SW480 (cell line): ENCODE measurements at regions not wholly inside any gene's neighbourhood (a gene's known extent, or its start where the extent isn't known, plus 50 kb on each side); places are given as distances from the start of the nearest gene placed in this dataset.
A peak's percentile ranks its signal among the peaks of the same experiment; 100 is the strongest.

Experiments
- DNase-seq: peaks from one replicate; pipeline ENCODE4 v3.0.0-alpha.2; 2016; ENCODE audit warnings: low spot score

DNA sequence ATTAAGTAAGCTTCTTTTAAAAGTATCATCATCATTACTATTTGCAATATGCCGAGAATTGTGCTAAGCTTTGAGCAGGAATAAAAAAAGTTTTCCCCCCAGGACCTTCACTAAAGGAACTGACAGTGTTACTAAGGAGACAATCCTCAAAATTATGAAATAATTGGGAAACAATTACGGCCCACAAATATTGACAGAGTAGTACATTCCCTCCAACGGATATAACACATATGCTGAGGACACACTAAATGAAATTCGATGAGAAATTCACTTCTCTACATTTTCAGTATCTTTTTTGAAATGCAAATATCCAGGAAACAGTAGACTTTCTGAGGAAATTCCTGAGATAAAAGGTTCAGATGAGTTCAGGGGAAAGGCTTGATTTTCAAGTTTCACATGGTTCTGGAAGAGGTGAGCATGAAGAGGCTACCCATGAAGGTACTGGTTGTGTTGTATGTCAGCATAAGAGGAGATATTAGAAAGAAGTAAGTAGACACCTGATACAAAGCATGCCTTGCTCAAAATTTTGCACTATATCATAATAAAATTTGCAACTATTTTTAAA is 171.2 kb upstream of the NR5A2 start:
- DNase-seq: no peak

DNA sequence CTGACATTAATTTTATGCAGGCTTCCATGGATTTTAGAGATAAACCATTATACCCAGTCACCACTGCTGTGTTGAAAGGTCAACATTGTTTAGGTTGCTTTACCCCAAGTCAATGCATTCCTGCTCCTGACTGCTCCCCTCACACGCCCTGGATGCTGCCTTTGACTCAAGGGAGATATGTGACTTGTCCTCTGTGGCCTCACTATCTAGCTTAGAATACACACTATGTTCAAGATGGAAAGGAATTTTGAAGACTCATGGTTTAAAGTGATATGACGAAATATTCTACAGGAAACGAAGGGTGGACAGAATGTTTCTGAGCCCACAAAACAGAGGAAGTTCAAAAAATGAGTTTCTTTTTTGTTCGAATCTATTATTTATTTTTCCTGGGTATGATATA is 170.4 kb upstream of the NR5A2 start:
- DNase-seq: no peak

DNA sequence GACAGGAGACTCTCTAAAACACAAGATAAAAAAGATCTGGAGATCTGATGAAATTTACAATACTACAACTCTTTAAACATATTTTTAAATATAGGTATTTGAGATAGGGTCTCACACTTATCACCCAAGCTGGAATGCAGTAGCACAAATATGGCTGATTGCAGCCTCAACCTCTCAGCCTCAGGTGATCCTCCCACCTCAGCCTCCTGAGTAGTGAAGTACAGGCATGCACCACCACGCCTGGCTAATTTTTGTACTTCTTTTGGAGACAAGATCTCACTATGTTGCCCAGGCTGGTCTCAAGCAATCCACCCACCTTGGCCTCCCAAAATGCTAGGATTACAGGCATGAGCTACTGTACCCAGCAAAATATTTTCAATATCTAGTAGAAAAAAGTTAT is 170.0 kb upstream of the NR5A2 start:
- DNase-seq: no peak

DNA sequence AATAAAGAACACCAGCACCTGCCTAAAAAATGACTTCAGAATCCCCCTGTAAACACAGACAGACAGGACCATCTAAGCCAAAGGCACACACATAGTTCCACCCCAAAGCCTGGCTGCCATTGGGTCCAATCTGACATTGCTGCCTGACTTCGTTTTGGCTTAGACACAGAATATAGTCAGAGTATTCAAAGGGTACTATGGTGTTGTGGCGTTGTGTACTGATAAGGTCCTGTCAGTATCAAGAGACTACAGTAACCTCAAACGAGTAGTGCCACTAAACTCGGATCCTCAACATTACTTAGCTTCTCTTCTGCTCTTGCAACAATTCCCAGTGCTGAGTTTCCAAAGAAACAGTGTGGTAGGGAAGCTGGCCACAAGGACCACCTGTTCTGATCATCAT is 169.3 kb upstream of the NR5A2 start:
- DNase-seq: no peak

DNA sequence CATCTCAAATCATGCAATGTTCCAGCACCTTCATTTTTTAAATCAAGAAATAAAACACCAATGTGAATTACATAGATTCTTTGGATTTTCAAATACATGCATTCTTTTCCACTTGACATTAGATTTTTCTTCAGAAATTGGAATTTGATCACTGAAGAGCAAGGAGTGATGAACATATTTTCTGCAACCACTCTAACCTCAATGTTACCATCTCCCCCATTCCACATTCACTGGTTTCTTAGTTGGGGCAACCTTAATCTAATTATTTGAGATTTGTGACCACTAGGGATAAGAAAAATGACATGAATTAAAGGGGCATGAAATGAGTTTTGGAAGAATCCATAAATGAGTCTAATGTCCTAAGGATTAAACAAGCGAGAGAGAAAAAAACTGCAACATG is 168.7 kb upstream of the NR5A2 start:
- no peak for DNase-seq

DNA sequence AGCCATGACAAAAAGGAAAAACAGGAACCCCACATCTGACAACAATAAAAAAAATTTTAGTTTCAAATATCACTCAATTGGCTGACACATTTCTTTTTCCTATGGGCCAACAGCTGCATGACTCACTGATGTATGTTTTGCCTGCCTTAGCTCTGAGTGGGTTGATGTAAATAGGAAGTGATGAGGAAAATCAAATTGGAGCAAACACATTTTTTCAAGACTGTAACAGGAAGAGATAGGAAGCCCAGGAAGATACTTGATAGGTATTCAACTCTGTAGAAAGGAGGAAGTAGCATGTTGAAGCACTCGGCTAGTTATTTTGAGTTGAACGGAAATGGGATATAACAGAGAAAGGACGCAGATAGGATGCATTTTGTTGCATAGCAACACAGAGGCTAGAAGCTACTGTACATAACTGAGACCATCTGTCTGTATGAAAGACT is 168.0 kb upstream of the NR5A2 start:
- peak; percentile 13 for DNase-seq

DNA sequence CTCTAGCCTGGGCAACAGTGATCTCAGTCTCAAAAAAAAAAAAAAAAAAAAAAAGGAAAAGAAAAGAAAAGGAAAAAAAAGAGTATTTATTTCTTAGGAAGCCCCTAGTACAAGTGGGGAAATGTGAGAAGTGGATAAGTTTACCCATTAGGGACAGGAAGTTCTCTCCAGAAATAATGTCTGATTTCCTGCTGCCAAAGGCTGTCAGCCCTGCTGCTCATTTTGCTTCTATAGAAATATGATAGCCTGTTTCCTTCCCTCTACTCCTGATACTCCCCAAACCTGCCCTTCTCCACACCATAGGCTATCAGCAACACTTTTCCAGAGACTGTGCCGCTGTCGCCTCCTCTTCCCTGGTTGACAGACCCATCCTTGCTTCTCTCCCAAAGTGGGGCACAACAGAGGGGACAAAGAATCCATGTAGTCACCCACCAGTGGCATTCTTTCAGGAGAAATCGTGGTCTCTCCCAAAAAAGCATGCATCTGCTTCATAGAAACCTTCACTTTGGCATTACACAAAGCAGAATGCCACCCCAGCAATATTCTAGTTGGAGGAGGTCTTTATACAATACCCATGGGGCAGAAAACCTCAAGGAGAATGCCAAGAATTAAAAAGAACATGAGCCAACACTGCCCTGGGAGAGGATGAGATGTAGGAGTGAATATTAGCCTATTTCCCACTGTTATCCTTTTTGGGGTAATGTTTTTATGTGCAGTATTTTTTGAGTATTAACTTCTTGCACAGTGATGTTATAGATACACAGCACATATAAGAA is 166.3 kb upstream of the NR5A2 start:
- DNase-seq: no peak

DNA sequence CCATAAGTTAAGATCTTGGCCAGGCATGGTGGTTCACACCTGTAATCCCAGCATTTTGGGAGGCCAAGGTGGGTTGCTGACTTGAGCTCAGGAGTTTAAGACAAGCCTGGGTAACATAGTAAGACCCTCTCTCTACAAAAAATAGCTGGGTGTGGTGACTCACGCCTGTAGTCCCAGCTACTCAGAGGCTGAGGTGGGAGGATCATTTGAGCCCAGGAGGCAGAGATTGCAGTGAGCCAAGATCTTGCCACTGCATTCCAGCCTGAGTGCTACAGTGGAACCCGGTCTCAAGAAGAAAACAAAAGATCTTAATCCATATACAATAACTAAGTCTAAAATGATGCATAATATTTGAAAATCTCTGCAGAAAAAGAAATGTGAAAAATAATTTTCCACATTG is 165.5 kb upstream of the NR5A2 start:
- DNase-seq: no peak

DNA sequence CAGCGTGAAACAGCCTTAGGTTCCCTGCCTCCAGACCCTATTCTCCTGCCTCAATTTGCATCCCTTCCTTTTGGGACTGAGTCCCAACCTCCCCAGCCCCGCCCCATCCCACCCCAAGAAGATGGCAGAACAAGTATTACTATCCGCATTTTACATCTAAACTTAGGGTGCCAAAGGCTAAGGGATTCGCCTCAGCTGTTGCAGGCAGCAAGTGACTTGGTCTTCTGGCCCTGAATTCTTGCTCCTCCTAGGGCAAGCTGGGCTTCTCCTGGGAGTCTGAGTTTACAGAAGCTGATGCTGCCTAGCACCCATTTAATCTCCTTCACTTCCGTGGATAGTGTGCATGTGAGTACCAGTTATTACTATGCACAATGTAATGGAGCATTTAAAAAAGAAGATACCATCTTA is 161.3 kb upstream of the NR5A2 start:
- no peak for DNase-seq

DNA sequence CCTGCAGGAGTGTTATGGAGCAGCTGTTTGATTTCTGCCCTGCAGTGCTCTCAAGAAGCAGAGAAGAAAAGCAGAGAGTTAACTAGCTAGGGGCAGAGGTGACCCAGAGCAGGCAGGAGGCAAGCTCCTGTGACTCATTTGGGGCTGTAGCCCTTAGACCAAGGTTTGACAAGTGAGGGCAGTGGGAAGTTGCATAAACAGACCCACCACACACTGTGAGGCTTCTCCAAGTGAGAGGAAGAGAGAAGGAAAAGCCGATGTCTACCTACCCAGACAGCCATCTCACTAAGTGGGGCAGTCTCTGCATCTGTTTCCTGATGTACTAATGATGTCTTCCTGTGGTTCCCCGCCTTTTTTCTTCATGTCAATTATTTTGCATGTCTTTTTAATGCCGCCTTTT is 159.9 kb upstream of the NR5A2 start:
- no peak for DNase-seq

DNA sequence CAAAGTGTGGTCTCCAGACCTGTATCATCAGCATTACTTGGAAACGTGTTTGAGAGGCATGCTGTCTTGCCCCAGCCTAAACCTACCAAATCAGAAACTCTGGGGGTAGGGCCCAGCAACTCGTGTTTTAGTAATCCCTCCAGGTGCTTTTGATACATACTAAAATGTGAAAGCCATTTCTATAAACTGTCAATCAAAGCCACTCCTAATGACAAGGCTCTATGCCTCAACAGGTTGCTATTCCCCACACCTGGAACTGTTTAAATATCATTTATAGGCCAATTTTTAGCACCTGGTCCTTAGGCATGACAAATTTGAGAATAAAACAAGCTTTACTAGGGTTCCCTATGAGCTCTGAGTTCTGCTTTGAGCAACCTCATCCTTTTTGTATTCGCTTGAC is 158.7 kb upstream of the NR5A2 start:
- DNase-seq: no peak

DNA sequence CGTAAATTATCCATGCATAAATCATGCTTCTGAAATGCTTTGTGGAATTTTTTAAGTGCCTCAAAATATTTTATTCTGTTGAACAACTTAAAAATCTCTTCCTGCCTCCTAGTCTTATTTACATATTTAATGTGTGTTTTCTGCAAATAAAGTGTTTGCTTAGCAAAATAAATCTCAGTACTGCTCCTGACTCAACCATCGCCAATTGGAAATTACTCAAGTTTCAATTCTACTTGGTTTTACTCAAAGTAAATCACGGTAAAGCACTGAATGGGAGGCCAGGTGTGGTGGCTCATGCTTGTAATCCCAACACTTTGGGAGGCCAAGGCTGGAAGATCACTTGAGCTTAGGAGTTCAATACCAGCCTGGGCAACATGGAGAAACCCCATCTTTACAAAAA is 152.2 kb upstream of the NR5A2 start:
- DNase-seq: no peak

DNA sequence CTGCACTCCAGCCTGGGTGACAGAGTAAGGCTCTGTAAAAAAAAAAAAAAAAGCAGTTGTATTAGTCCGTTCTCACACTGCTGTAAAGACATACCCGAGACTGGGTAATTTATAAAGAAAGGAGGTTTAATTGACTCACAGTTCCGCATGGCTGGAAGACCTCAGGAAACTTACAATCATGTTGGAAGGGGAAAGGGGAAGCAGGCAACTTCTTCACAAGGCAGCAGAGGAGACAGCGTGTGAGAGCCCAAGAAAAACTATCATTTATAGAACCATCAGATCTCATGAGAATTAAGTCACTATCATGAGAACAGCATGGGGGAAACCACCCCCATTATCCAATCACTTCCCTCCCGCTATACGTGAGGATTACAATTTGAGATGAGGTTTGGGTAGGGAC is 151.7 kb upstream of the NR5A2 start:
- DNase-seq: no peak

DNA sequence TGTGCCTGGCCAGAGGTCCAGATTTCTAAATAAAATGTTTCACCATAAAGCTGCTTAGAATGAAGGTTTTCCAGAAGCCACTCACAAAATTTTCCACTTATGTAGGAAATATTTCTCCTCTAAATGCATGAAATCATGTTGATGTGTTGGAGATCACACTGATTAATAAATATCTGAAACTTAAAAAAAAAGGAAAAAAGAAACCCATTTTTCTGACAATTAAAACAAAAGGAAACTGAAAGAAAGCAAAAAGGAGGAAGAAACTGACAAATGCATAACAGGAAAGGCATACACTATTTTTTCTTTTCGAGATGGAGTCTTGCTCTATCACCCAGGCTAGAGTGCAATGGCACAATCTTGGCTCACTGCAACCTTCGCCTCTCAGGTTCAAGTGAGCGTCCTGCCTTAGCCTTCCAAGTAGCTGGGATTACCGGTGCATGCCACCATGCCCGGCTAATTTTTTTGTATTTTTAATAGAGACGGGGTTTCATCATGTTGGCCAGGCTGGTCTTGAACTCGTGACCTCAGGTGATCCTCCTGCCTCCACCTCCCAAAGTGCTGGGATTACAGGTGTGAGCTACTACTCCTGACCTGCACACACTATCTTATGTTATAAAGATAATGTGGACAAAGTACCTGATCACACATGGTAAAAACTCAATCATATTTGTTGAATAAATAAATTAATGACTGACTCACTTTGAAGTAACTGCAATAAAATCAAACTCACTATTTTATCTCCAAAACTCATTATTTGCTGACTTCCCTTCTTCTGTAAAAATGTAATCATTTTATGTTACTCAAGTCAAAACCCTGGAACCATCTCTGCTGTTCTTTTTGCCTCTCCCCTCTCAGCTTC is 149.8 kb upstream of the NR5A2 start:
- no peak for DNase-seq

DNA sequence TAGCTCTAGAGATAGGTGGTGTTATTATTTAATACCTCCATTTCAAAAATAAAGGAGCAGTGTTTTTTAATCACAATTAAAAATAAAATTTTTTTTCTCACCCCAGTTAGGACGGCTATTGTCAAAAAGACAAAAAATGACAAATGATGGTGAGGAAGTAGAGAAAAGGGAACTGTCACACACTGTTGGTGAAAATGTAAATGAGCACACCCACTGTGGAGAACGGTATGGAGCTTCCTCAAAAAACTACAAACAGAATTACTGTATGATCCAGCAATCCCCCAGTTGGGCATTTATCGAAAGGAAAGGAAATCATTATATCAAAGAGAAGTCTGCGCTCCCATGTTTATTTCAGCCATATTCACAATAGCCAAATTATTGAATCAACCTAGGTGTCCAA is 148.7 kb upstream of the NR5A2 start:
- DNase-seq: no peak

DNA sequence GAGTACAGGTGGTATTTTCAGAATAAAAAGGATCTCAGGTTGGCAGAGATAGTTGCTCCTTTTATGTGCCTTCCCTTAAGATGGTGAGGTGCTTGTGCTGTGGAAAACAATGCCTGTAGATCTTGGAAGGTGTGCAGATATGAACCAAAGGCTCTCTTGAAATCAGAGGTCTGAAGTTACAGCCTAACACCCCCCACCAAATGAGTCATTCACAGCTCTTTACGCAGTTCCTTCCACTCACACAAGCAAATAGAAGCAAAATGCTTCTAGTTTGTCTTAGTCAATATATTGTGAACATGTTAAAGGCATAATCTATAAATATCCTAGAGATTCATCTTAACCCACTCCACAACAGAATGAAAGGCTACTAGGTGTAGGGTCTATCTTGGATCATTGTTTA is 128.9 kb upstream of the NR5A2 start:
- no peak for DNase-seq

DNA sequence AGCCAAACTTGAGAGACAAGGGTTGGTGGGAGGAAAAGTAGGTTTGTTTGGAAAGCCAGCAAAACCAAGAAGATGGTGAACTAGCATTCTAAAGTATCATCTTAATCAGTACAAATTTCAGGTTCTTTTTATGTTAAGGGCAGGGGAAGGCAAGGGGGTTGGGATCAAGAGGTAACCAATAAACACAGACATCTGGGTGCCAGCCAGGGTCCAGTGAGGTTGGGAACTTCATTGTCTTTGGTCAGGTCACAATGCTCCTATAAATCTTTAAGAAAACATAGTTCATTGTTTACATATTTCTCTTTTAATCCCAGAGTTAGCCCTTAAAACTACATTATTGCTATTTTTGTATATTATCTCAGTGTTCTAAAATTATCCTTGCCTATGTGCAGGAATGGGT is 126.2 kb upstream of the NR5A2 start:
- no peak for DNase-seq

DNA sequence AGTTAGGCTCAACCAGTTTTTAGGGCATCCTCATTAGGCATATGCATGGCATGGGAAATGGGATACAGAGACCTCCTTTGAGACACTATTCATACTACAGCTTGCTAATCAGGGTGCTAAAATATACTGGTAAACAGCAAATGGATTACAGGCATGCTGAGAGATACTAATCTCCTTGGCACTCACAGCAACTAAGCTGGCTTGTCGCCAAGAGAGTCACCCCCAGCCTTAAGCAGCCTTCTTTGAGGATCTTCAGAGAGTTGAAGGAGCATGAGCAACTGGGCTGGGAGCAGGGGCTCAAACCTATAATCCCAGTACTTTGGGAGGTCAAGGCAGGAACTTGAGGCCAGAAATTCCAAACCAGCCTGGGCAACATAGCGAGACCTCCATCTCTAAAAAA is 120.1 kb upstream of the NR5A2 start:
- no peak for DNase-seq

DNA sequence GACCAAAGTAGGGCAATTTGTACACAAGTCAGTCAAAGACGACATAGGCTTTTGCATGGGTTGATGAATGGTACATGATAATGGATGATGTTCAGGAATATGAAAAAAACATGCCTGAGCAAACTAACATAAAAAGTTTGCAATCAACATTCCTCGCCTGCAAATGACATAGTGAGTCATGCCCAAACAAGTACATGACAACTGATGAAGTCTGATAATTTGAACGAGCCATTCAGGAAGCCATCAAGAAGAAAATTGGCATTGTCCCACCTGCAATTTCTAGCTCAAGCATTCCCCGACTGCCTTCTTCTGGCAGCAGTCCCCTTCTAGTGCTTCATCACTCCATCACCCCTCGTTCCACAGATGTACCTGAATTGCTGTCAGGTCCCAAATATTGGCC is 118.4 kb upstream of the NR5A2 start:
- no peak for DNase-seq

DNA sequence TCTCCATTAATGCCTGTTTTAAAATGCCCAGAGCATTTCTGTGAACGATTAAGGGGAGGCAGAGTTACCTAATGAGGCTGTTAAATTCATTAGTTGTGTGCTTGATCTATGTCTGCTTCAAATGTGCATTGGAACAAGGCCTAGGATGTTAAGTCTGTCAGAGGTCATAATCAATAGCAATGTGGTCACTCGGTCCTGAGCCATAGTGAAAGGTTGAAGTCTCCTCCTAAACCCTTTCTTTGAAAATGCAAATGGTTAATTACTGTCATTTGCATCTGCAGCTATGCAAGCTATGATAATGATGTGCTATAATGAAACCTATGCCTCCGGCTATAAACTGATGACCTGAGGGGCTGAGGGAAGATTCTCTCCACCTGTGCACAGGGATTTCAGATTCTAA is 114.2 kb upstream of the NR5A2 start:
- no peak for DNase-seq

DNA sequence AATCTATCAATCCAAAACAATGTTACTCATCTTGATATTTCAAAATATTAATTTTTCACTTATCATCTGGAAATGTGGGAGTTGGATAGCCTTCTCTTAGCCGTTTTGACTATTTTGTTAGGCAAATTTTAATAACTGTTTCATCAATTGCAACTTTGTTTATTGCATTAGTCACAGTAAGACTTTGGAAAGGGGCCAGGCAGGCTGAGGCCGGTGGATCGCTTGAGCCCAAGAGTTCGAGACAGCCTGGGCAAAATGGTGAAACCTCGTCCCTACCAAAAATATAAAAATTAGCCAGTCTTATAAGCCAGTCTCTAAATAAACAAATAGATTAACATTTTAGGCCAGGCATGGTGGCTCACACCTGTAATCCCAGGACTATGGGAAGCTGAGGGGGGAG is 113.0 kb upstream of the NR5A2 start:
- DNase-seq: no peak

DNA sequence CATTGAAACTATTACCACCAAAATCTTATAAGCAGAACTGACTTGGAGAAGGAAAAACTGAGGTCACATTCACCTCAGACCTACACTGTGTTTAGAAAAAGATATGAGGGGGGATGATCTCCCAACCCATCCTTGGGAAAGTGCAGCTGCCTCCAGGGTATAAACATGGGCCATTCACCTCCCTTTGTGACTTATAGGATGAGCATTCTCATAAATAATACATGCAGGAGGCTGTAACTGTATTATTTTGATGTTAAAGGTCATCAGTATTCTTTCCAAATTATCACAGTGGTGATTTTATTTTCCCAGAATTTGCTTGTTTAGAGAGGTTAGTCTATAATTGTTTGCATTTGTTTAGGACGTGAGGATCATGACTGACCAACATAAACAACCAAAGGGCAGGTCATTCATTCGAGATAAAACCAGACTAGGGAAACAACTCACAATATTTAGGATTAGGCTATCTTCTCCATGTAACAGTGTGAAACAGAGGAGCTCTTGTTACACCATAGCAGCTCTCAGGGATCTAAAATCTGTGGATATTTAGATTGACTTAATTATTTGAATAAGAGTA is 109.2 kb upstream of the NR5A2 start:
- DNase-seq: no peak

DNA sequence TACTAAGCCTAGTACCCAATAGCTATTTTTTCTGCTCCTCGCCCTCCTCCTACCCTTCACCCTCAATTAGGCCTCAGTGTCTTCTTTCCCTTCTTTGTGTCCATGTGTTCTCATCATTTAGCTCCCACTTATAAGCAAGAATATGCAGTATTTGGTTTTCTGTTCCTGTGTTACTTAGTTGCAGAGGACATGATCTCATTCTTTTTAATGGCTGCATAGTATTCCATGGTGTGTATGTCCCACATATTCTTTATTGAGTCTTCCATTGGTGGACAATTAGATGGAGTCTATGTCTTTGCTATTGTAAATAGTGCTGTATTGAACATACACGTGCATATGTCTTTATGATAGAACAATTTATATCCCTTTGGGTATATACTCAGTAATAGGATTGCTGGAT is 106.9 kb upstream of the NR5A2 start:
- no peak for DNase-seq
